ENCODE measurements at regions not wholly inside any gene's neighbourhood (a gene's known extent, or its start where the extent isn't known, plus 50 kb on each side); places are given as distances from the start of the nearest gene placed in this dataset.

- TF ChIP-seq CTCF (IDR thresholded peaks at IDR 0.05) (no peak), POLR2AphosphoS5 (IDR thresholded peaks at IDR 0.05) (no peak)
Measured at GRCh38 chr3:25971736-25972135, 181.8 kb downstream of the OXSM start.

Measured in stomach (tissue), 4 donors.